ENCODE measurements at regions not wholly inside any gene's neighbourhood (a gene's known extent, or its start where the extent isn't known, plus 50 kb on each side); places are given as distances from the start of the nearest gene placed in this dataset.

GRCh38 chr4:32142075-32142474 is 1421.9 kb downstream of the PCDH7 start:
- TF ChIP-seq CTCF (IDR thresholded peaks at IDR 0.05) (no peak), SIN3A (IDR thresholded peaks at IDR 0.05; ENCODE audit: borderline replicate concordance, insufficient read depth, low read depth, low read length) (no peak), TCF7L2 (IDR thresholded peaks at IDR 0.05; ENCODE audit: low read depth, low read length) (no peak), REST (IDR thresholded peaks at IDR 0.05; ENCODE audit: insufficient read depth in 1 of 2, low read depth in 2 of 2, low read length in 1 of 2) (no peak), POLR2AphosphoS5 (IDR thresholded peaks at IDR 0.05; ENCODE audit: low read depth, low read length) (no peak)

All from Panc1 (cell line).